HEK293 (cell line): ENCODE measurements at regions not wholly inside any gene's neighbourhood (a gene's known extent, or its start where the extent isn't known, plus 50 kb on each side); places are given as distances from the start of the nearest gene placed in this dataset.

Source experiments
- CTCF ChIA-PET: fragments of 350-600 bp; formaldehyde crosslinking; extraction: SDS; loops from one replicate; lab custom pipeline; 2021; ENCODE audit warnings: antibody characterized with exemption; lab: Yijun Ruan, JAX
- POLR2A ChIA-PET: fragments of 300-600 bp; formaldehyde crosslinking; extraction: SDS; loops from one replicate; lab custom pipeline; 2020; ENCODE audit warnings: antibody characterized with exemption, inconsistent platforms; lab: Yijun Ruan, JAX
- H3K27ac ChIP-seq: fragments of 200-500 bp; sonication (Bioruptor generic); 2 replicates; pipeline ENCODE4 v1.5.1; 2014; ENCODE audit warnings: low read depth, low read length, control low read depth, inconsistent platforms; ENCODE audit errors: extremely low read depth
- H3K36me3 ChIP-seq, 2 experiments: fragments of 200-500 bp in 1 of 2; sonication (Bioruptor generic) in 1 of 2; 1 replicate in 1 of 2; 2 replicates in 1 of 2; pipeline ENCODE4 v1.5.1; 2014 to 2017; ENCODE audit warnings: inconsistent platforms in 2 of 2, low read length in 2 of 2; ENCODE audit not compliant: control insufficient read depth in 2 of 2, insufficient read depth in 1 of 2
- H3K4me1 ChIP-seq: fragments of 200-500 bp; sonication (Bioruptor generic); 2 replicates; pipeline ENCODE4 v1.5.1; 2014; ENCODE audit warnings: mild to moderate bottlenecking, low read length, inconsistent platforms; ENCODE audit not compliant: control insufficient read depth, insufficient read depth
- H3K4me3 ChIP-seq: 2 replicates; pipeline ENCODE4 v1.5.1; 2011; ENCODE audit warnings: low read depth, mild to moderate bottlenecking, control low read depth, low read length, moderate library complexity
- H3K9me3 ChIP-seq: fragments of 200-500 bp; sonication (Bioruptor generic); 2 replicates; pipeline ENCODE4 v1.5.1; 2014; ENCODE audit warnings: low read depth, low read length, inconsistent platforms; ENCODE audit not compliant: control insufficient read depth, insufficient read depth
- BCL6B ChIP-seq: fragments of 450-650 bp; formaldehyde crosslinking; IDR thresholded peaks from 2 replicates; pipeline ENCODE4 v1.5.1; 2017; ENCODE audit warnings: missing biosample characterization, missing genetic modification characterization
- KLF17 ChIP-seq: fragments of 450-650 bp; formaldehyde crosslinking; IDR thresholded peaks from 2 replicates; pipeline ENCODE4 v1.5.1; 2016; ENCODE audit warnings: missing biosample characterization, missing genetic modification characterization
- MEIS1 ChIP-seq: sonication (generic); formaldehyde crosslinking; IDR thresholded peaks from 2 replicates; pipeline ENCODE4 v1.8.1; 2022; ENCODE audit warnings: missing genetic modification reagents, mild to moderate bottlenecking, borderline replicate concordance
- PRDM6 ChIP-seq: fragments of 450-650 bp; formaldehyde crosslinking; IDR thresholded peaks from 2 replicates; pipeline ENCODE4 v1.5.1; 2017; ENCODE audit warnings: missing biosample characterization, missing genetic modification characterization
- ZBTB11 ChIP-seq: fragments of 450-650 bp; formaldehyde crosslinking; conservative IDR thresholded peaks from 2 replicates; pipeline ENCODE4 v1.5.1; 2016; ENCODE audit warnings: low read depth, missing biosample characterization, missing genetic modification characterization
- ZFP37 ChIP-seq: fragments of 450-650 bp; formaldehyde crosslinking; IDR thresholded peaks from 2 replicates; pipeline ENCODE4 v1.5.1; 2016; ENCODE audit warnings: missing biosample characterization, missing genetic modification characterization
- ZIC2 ChIP-seq: fragments of 450-650 bp; formaldehyde crosslinking; IDR thresholded peaks from 2 replicates; pipeline ENCODE4 v1.5.1; 2016; ENCODE audit warnings: missing biosample characterization, missing genetic modification characterization
- ZNF148 ChIP-seq: fragments of 450-650 bp; formaldehyde crosslinking; IDR thresholded peaks from 2 replicates; pipeline ENCODE4 v1.5.0; 2017; ENCODE audit warnings: missing biosample characterization, missing genetic modification characterization, borderline replicate concordance
- ZNF157 ChIP-seq: fragments of 450-650 bp; formaldehyde crosslinking; IDR thresholded peaks from 2 replicates; pipeline ENCODE4 v1.5.1; 2016; ENCODE audit warnings: missing biosample characterization, missing genetic modification characterization
- ZNF184 ChIP-seq: fragments of 450-650 bp; IDR thresholded peaks from 2 replicates; pipeline ENCODE4 v1.5.1; 2018; ENCODE audit warnings: missing biosample characterization, mild to moderate bottlenecking, missing genetic modification characterization
- ZNF24 ChIP-seq: fragments of 450-650 bp; formaldehyde crosslinking; IDR thresholded peaks from 2 replicates; pipeline ENCODE4 v1.5.1; 2016; ENCODE audit warnings: missing biosample characterization, missing genetic modification characterization
- ZNF37A ChIP-seq: fragments of 450-650 bp; IDR thresholded peaks from 2 replicates; pipeline ENCODE4 v1.5.1; 2018; ENCODE audit warnings: missing biosample characterization, missing genetic modification characterization
- ZNF473 ChIP-seq: fragments of 450-650 bp; formaldehyde crosslinking; IDR thresholded peaks from 2 replicates; pipeline ENCODE4 v1.5.1; 2017; ENCODE audit warnings: missing biosample characterization, missing genetic modification characterization
- ZNF501 ChIP-seq: fragments of 450-650 bp; formaldehyde crosslinking; IDR thresholded peaks from 2 replicates; pipeline ENCODE4 v1.5.1; 2016; ENCODE audit warnings: missing biosample characterization, missing genetic modification characterization
- ZNF521 ChIP-seq: fragments of 450-650 bp; formaldehyde crosslinking; IDR thresholded peaks from 2 replicates; pipeline ENCODE4 v1.5.1; 2017; ENCODE audit warnings: missing biosample characterization, mild to moderate bottlenecking, missing genetic modification characterization
- ZNF530 ChIP-seq: fragments of 450-650 bp; formaldehyde crosslinking; IDR thresholded peaks from 2 replicates; pipeline ENCODE4 v1.5.1; 2016; ENCODE audit warnings: low read depth, missing biosample characterization, missing genetic modification characterization
- ZNF548 ChIP-seq: fragments of 450-650 bp; formaldehyde crosslinking; IDR thresholded peaks from 2 replicates; pipeline ENCODE4 v1.5.1; 2016; ENCODE audit warnings: missing biosample characterization, missing genetic modification characterization
- ZNF624 ChIP-seq: fragments of 450-650 bp; formaldehyde crosslinking; IDR thresholded peaks from 2 replicates; pipeline ENCODE4 v1.5.1; 2017; ENCODE audit warnings: missing biosample characterization, missing genetic modification characterization
- ZNF707 ChIP-seq: fragments of 450-650 bp; formaldehyde crosslinking; IDR thresholded peaks from 2 replicates; pipeline ENCODE4 v1.5.1; 2016; ENCODE audit warnings: missing biosample characterization, missing genetic modification characterization
- ZSCAN23 ChIP-seq: fragments of 450-650 bp; formaldehyde crosslinking; IDR thresholded peaks from 2 replicates; pipeline ENCODE4 v1.5.1; 2016; ENCODE audit warnings: missing biosample characterization, missing genetic modification characterization

- TF ChIP-seq ZBTB11 (tag by site-specific recombination) (no peak), ZSCAN23 (tag by site-specific recombination) (no peak), ZFP37 (tag by site-specific recombination) (no peak)
These were observed 304.4 kb upstream of the SHH start (continued) for GRCh38 chr7:156116514-156117215.

GRCh38 chr7:156115582-156115981 is 303.3 kb upstream of the SHH start:
- Histone ChIP-seq H3K4me1 (no peaks in the 10 kb centered on the region), H3K36me3 (no peaks in the 10 kb centered on the region), H3K27ac (no peak overlapping the region), H3K9me3 (no peaks in the 10 kb centered on the region), H3K4me3 (no peak overlapping the region)
- TF ChIP-seq ZNF501 (tag by site-specific recombination) (no peak), ZNF521 (tag by site-specific recombination) (no peak), ZNF37A (tag by site-specific recombination) (no peak), ZNF707 (tag by site-specific recombination) (no peak)
- CTCF ChIA-PET = no interaction called here
- POLR2A ChIA-PET = no interaction called here

- no peak overlapping the region for H3K4me3 ChIP-seq
- no peak for TF ChIP-seq ZNF157 (tag by site-specific recombination)
- TF ChIP-seq ZNF24 (tag by site-specific recombination) = no peak
- TF ChIP-seq MEIS1 (CRISPR knock-in tag) = no peak
- TF ChIP-seq ZIC2 (tag by site-specific recombination) = no peak
- no peak for TF ChIP-seq ZNF530
- TF ChIP-seq KLF17 (tag by site-specific recombination) = no peak
- TF ChIP-seq PRDM6 (tag by site-specific recombination) = no peak
- TF ChIP-seq ZNF148 (tag by site-specific recombination) = no peak
- no peak for TF ChIP-seq BCL6B
- TF ChIP-seq ZNF624 = no peak
- no peak for TF ChIP-seq ZNF548 (tag by site-specific recombination)
- no peak for TF ChIP-seq ZNF473 (tag by site-specific recombination)
- no peak for TF ChIP-seq ZNF184
- TF ChIP-seq, all 188 proteins: peak for 0
- Histone ChIP-seq H3K9me3 (no peaks in the 10 kb centered on the region), H3K27ac (no peak overlapping the region), H3K36me3 (no peaks in the 10 kb centered on the region), H3K4me1 (no peaks in the 10 kb centered on the region)
- POLR2A ChIA-PET = no interaction called here
- CTCF ChIA-PET = interaction anchor here (0.7 kb wide), 1 partner anchor 17 kb away, joined by 4 read pairs; no protein-coding TSS in a partner anchor
These were observed 301.5 kb upstream of the SHH start for GRCh38 chr7:156113731-156114130.
